Mesendoderm (in vitro differentiated cells): ENCODE measurements at regions not wholly inside any gene's neighbourhood (a gene's known extent, or its start where the extent isn't known, plus 50 kb on each side); places are given as distances from the start of the nearest gene placed in this dataset.

Source experiments
- DNase-seq: peaks from one replicate; pipeline ENCODE4 v3.0.0; 2013
- H2AK5ac ChIP-seq: 2 replicates; pipeline ENCODE4 v1.6.1; 2013; ENCODE audit warnings: low read length, inconsistent platforms
- H2BK120ac ChIP-seq: 2 replicates; pipeline ENCODE4 v1.6.1; 2013; ENCODE audit warnings: low read depth, mild to moderate bottlenecking, low read length, moderate library complexity, mixed read lengths
- H2BK15ac ChIP-seq: replicated peaks from 2 replicates; pipeline ENCODE4 v1.6.1; 2013; ENCODE audit warnings: low read depth, mild to moderate bottlenecking, moderate library complexity
- H2BK5ac ChIP-seq: 2 replicates; pipeline ENCODE4 v1.6.1; 2013; ENCODE audit warnings: low read length, inconsistent platforms
- H3K18ac ChIP-seq: 2 replicates; pipeline ENCODE4 v1.6.1; 2013; ENCODE audit warnings: mild to moderate bottlenecking, low read length, mixed read lengths
- H3K23ac ChIP-seq: one replicate; pipeline ENCODE4 v1.6.1; 2013; ENCODE audit warnings: low read length
- H3K27ac ChIP-seq: 2 replicates; pipeline ENCODE4 v1.5.1; 2013; ENCODE audit warnings: low read depth, mild to moderate bottlenecking, inconsistent platforms, low read length, moderate library complexity
- H3K27me3 ChIP-seq: 2 replicates; pipeline ENCODE4 v1.6.1; 2013; ENCODE audit warnings: low read length, control low read depth, mild to moderate bottlenecking, inconsistent platforms; ENCODE audit not compliant: insufficient read depth, poor library complexity
- H3K36me3 ChIP-seq: 2 replicates; pipeline ENCODE4 v1.6.1; 2013; ENCODE audit warnings: low read length, inconsistent platforms; ENCODE audit not compliant: control insufficient read depth, insufficient read depth
- H3K4ac ChIP-seq: one replicate; pipeline ENCODE4 v1.6.1; 2013; ENCODE audit warnings: low read depth, mild to moderate bottlenecking, low read length, moderate library complexity
- H3K4me1 ChIP-seq: 2 replicates; pipeline ENCODE4 v1.6.1; 2013; ENCODE audit warnings: low read depth, low read length, inconsistent platforms; ENCODE audit not compliant: control insufficient read depth
- H3K4me2 ChIP-seq: 2 replicates; pipeline ENCODE4 v1.6.1; 2013; ENCODE audit warnings: low read length
- H3K4me3 ChIP-seq: 2 replicates; pipeline ENCODE4 v1.5.1; 2013; ENCODE audit warnings: mild to moderate bottlenecking, low read length
- H3K56ac ChIP-seq: one replicate; pipeline ENCODE4 v1.6.1; 2013; ENCODE audit warnings: low read length
- H3K79me1 ChIP-seq: 2 replicates; pipeline ENCODE4 v1.6.1; 2013; ENCODE audit warnings: low read length, inconsistent platforms
- H3K79me2 ChIP-seq: 2 replicates; pipeline ENCODE4 v1.6.1; 2013; ENCODE audit warnings: mild to moderate bottlenecking, low read length; ENCODE audit not compliant: control insufficient read depth, insufficient read depth
- H3K9ac ChIP-seq: 2 replicates; pipeline ENCODE4 v1.6.1; 2013; ENCODE audit warnings: low read length, inconsistent platforms
- H4K5ac ChIP-seq: one replicate; pipeline ENCODE4 v1.6.1; 2013; ENCODE audit warnings: low read length
- H4K8ac ChIP-seq: one replicate; pipeline ENCODE4 v1.6.1; 2013; ENCODE audit warnings: low read depth, mild to moderate bottlenecking, control low read depth, low read length, moderate library complexity
- WGBS: extraction: QIAGEN DNeasy Blood & Tissue Kit; methylation state at CpG from one replicate; pipeline ENCODE4 v1.1.7; 2013; ENCODE audit warnings: low lambda C conversion rate, missing lambda C conversion rate; ENCODE audit not compliant: insufficient coverage; ENCODE audit errors: extremely low coverage; 5-methylcytosine and 5-hydroxymethylcytosine counted together

- Histone ChIP-seq H3K36me3 (no peaks in the 10 kb centered on the region), H3K9ac (no peak overlapping the region), H2BK5ac (no peak overlapping the region), H3K27ac (no peak overlapping the region), H4K5ac (no peak overlapping the region), H3K27me3 (no peaks in the 10 kb centered on the region), H3K56ac (no peak overlapping the region), H3K23ac (no peak overlapping the region), H3K4me1 (no peaks in the 10 kb centered on the region), H2BK120ac (no peak overlapping the region), H3K79me2 (no peaks in the 10 kb centered on the region), H2AK5ac (no peak overlapping the region), H3K79me1 (no peaks in the 10 kb centered on the region), H2BK15ac (no peak overlapping the region), H3K4me2 (no peak overlapping the region), H3K4ac (no peak overlapping the region), H3K4me3 (no peak overlapping the region), H3K18ac (no peak overlapping the region), H4K8ac (no peak overlapping the region)
- WGBS = no CpG with 5 or more reads among the region's 2 CpGs
- no peak for DNase-seq
Observed at GRCh38 chr9:83133316-83133715, 70.4 kb upstream of the RASEF start.

GRCh38 chr9:83132768-83133167 lies 69.8 kb upstream of the RASEF start:
- Histone ChIP-seq H3K4me2 (no peak overlapping the region), H4K8ac (no peak overlapping the region), H2BK120ac (no peak overlapping the region), H3K4me1 (no peaks in the 10 kb centered on the region), H4K5ac (no peak overlapping the region), H3K23ac (no peak overlapping the region), H3K79me2 (no peaks in the 10 kb centered on the region), H2BK5ac (no peak overlapping the region), H3K79me1 (no peaks in the 10 kb centered on the region), H3K4ac (no peak overlapping the region), H3K56ac (no peak overlapping the region), H2BK15ac (no peak overlapping the region), H3K9ac (no peak overlapping the region), H3K36me3 (no peaks in the 10 kb centered on the region), H2AK5ac (no peak overlapping the region), H3K4me3 (no peak overlapping the region), H3K27ac (no peak overlapping the region), H3K27me3 (no peaks in the 10 kb centered on the region), H3K18ac (no peak overlapping the region)
- no CpG with 5 or more reads among the region's 1 CpG for WGBS
- DNase-seq = no peak

- Histone ChIP-seq H2BK5ac (no peak overlapping the region), H4K8ac (no peak overlapping the region), H3K9ac (no peak overlapping the region), H3K4ac (no peak overlapping the region), H3K36me3 (no peaks in the 10 kb centered on the region), H2AK5ac (no peak overlapping the region), H3K79me1 (no peaks in the 10 kb centered on the region), H3K27me3 (no peaks in the 10 kb centered on the region), H3K79me2 (no peaks in the 10 kb centered on the region), H3K18ac (no peak overlapping the region), H4K5ac (no peak overlapping the region), H3K4me1 (no peaks in the 10 kb centered on the region), H3K4me3 (no peak overlapping the region), H3K4me2 (no peak overlapping the region), H2BK15ac (no peak overlapping the region), H3K27ac (no peak overlapping the region), H3K23ac (no peak overlapping the region), H2BK120ac (no peak overlapping the region), H3K56ac (no peak overlapping the region)
- no peak for DNase-seq
- no CpG with 5 or more reads among the region's 2 CpGs for WGBS
Observed at GRCh38 chr9:83130541-83130940, 67.6 kb upstream of the RASEF start.

- DNase-seq = no peak
- no peaks in the 10 kb centered on the region for H3K4me1 ChIP-seq
- no peak overlapping the region for H3K23ac ChIP-seq
- no peak overlapping the region for H3K56ac ChIP-seq
- H4K8ac ChIP-seq = no peak overlapping the region
- no peak overlapping the region for H2BK120ac ChIP-seq
- H3K79me2 ChIP-seq = no peaks in the 10 kb centered on the region
- no peak overlapping the region for H3K4me2 ChIP-seq
- no peak overlapping the region for H2BK5ac ChIP-seq
- H3K9ac ChIP-seq = no peak overlapping the region
- H3K27me3 ChIP-seq = no peaks in the 10 kb centered on the region
- no peak overlapping the region for H3K4ac ChIP-seq
- no peak overlapping the region for H3K18ac ChIP-seq
- no peak overlapping the region for H2AK5ac ChIP-seq
- H3K79me1 ChIP-seq = no peaks in the 10 kb centered on the region
- H3K36me3 ChIP-seq = no peaks in the 10 kb centered on the region
- H3K4me3 ChIP-seq = no peak overlapping the region
- H4K5ac ChIP-seq = no peak overlapping the region
- no peak overlapping the region for H2BK15ac ChIP-seq
- WGBS = no CpG with 5 or more reads among the region's 2 CpGs
- H3K27ac ChIP-seq = no peak overlapping the region
Observed at GRCh38 chr9:83125671-83126070, 62.7 kb upstream of the RASEF start.

- H4K5ac ChIP-seq = no peak overlapping the region
- H2BK5ac ChIP-seq = no peak overlapping the region
- no peak overlapping the region for H3K9ac ChIP-seq
- H3K79me1 ChIP-seq = no peaks in the 10 kb centered on the region
- no peaks in the 10 kb centered on the region for H3K4me1 ChIP-seq
- DNase-seq = no peak
- no peak overlapping the region for H3K23ac ChIP-seq
- no peak overlapping the region for H2BK15ac ChIP-seq
- no peak overlapping the region for H3K18ac ChIP-seq
- no peak overlapping the region for H2BK120ac ChIP-seq
- H3K36me3 ChIP-seq = no peaks in the 10 kb centered on the region
- H3K4me3 ChIP-seq = no peak overlapping the region
- no CpG with 5 or more reads among the region's 2 CpGs for WGBS
- no peak overlapping the region for H3K56ac ChIP-seq
- no peaks in the 10 kb centered on the region for H3K79me2 ChIP-seq
- no peaks in the 10 kb centered on the region for H3K27me3 ChIP-seq
- no peak overlapping the region for H3K27ac ChIP-seq
- H4K8ac ChIP-seq = no peak overlapping the region
- H2AK5ac ChIP-seq = no peak overlapping the region
- no peak overlapping the region for H3K4ac ChIP-seq
- no peak overlapping the region for H3K4me2 ChIP-seq
Observed at GRCh38 chr9:83119873-83120272, 56.9 kb upstream of the RASEF start.

GRCh38 chr9:83116026-83116425 lies 53.1 kb upstream of the RASEF start:
- no peaks in the 10 kb centered on the region for H3K79me2 ChIP-seq
- H2BK5ac ChIP-seq = no peak overlapping the region
- H3K4me2 ChIP-seq = no peak overlapping the region
- no peak overlapping the region for H3K27ac ChIP-seq
- no peaks in the 10 kb centered on the region for H3K36me3 ChIP-seq
- H2BK15ac ChIP-seq = no peak overlapping the region
- no CpG with 5 or more reads among the region's 1 CpG for WGBS
- no peaks in the 10 kb centered on the region for H3K4me1 ChIP-seq
- no peak overlapping the region for H3K56ac ChIP-seq
- no peak overlapping the region for H3K18ac ChIP-seq
- no peak overlapping the region for H2AK5ac ChIP-seq
- H3K27me3 ChIP-seq = no peaks in the 10 kb centered on the region
- no peak overlapping the region for H3K4me3 ChIP-seq
- no peak overlapping the region for H3K4ac ChIP-seq
- H3K9ac ChIP-seq = no peak overlapping the region
- DNase-seq = no peak
- H4K8ac ChIP-seq = no peak overlapping the region
- H2BK120ac ChIP-seq = no peak overlapping the region
- H4K5ac ChIP-seq = no peak overlapping the region
- no peaks in the 10 kb centered on the region for H3K79me1 ChIP-seq
- H3K23ac ChIP-seq = no peak overlapping the region
